ENCODE measurements at regions not wholly inside any gene's neighbourhood (a gene's known extent, or its start where the extent isn't known, plus 50 kb on each side); places are given as distances from the start of the nearest gene placed in this dataset.

DNA sequence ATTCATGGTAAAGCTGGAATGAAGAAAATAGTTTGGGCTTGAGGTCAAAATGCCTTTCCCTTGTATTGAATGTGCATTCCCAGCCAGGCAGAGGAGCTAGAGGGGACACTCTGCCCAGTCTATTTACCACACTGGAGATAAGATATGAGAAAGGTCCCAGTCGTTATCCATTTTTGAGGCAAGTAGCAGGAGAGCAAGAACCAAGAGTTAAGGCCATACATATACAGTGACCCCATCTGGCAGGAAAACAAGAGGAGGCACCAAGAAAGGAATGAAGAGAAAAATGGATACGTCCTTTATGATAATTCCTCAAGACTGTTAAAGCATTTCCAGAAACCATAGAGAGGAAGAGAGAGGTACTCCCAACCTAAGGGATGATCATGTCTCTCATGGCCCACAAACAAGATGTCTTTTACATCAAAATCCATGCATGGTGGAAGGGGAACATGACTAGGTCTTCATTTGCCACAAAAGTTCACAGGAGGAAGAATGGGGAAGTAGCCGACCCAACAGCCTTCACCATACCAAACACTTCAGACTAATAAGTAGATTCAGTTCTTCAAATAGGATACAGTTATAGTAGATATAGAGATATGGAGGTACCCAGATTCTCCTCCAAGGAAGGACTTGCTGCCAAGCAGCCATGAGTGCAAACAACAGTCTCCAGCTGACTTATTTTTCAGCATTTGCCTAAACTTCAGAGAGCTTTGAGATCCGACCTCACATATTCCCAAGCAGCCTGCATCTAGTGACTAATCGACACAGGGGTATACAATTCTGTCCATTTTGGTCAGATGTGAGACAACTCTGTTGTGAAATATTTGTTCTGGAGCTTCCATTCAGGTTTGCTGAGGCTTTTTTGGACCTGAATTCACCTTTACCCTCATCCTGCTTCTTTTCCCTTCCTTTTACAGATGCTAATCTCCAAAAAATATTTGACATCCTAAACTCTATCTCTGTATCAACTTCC is 61.1 kb upstream of the CCDC71L start:
- DNase-seq (ENCODE audit: extremely low spot score, unreplicated experiment): no peak
- no peaks in the 10 kb centered on the region for H3K27me3 Mint-ChIP-seq
- H3K4me1 Mint-ChIP-seq (ENCODE audit: unreplicated experiment): no peaks in the 10 kb centered on the region
- TF ChIP-seq, protein P1, sequence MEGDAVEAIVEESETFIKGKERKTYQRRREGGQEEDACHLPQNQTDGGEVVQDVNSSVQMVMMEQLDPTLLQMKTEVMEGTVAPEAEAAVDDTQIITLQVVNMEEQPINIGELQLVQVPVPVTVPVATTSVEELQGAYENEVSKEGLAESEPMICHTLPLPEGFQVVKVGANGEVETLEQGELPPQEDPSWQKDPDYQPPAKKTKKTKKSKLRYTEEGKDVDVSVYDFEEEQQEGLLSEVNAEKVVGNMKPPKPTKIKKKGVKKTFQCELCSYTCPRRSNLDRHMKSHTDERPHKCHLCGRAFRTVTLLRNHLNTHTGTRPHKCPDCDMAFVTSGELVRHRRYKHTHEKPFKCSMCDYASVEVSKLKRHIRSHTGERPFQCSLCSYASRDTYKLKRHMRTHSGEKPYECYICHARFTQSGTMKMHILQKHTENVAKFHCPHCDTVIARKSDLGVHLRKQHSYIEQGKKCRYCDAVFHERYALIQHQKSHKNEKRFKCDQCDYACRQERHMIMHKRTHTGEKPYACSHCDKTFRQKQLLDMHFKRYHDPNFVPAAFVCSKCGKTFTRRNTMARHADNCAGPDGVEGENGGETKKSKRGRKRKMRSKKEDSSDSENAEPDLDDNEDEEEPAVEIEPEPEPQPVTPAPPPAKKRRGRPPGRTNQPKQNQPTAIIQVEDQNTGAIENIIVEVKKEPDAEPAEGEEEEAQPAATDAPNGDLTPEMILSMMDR (conservative IDR thresholded peaks at IDR 0.05): no peak
- no peaks in the 10 kb centered on the region for H3K36me3 Mint-ChIP-seq
- no peak overlapping the region for H3K4me3 Mint-ChIP-seq
- H3K27ac Mint-ChIP-seq: no peak overlapping the region
- no peaks in the 10 kb centered on the region for H3K9me3 Mint-ChIP-seq

DNA sequence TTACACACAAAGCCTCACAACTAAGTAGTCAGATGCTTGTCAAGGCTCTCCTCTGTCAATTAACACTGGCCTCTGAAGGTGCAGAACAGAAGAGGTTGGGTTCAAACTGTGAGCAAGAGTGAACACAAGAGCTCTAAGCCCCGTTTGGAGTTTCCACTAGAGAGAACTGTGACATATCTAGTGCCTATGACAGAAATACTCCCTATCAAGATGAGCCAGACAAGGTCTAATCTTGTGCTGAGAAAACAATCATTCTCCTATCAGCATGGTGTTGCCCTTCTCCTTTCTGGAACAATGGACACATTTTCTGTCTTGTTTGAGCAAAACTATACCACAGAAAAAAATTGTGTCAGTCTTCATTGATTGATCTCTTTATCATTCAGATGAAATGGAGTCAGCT is 62.4 kb upstream of the CCDC71L start:
- no peaks in the 10 kb centered on the region for H3K9me3 Mint-ChIP-seq
- DNase-seq (ENCODE audit: extremely low spot score, unreplicated experiment): no peak
- H3K36me3 Mint-ChIP-seq: no peaks in the 10 kb centered on the region
- no peaks in the 10 kb centered on the region for H3K4me1 Mint-ChIP-seq (ENCODE audit: unreplicated experiment)
- TF ChIP-seq, protein P1 (conservative IDR thresholded peaks at IDR 0.05): no peak
- H3K27me3 Mint-ChIP-seq: no peaks in the 10 kb centered on the region
- H3K27ac Mint-ChIP-seq: no peak overlapping the region
- no peak overlapping the region for H3K4me3 Mint-ChIP-seq

DNA sequence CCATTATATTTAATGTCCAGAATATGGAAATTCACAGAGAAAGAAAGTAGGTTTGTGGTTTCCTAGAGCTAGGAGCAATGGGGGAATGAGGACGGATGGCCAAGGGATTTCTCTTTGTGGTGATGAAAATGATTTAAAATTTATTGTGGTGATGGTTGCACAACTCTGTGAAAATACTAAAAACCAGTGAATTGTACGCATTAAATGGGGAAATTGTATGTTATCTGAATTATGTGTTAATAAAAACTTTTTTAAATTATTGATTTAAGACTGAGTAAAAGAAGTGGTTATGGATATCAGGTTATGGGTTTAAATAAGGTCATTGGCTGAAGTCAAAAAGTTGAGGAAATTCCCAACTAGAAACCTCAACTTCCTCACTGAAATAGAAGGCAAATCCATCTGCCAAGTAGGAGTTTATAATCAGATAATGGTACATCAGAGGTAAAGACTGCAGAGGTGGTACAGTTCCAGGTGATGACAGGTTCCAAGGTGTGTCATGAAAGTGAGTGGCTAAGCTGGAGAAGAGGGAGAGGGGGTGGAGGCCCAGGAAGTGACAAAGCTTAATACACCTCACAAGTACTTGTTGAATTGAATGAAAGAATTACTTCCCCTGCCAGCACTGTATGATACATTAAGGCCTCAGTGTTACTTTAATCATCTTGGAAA is 68.9 kb upstream of the CCDC71L start:
- Mint-ChIP-seq H3K27me3 (no peaks in the 10 kb centered on the region), H3K9me3 (no peaks in the 10 kb centered on the region), H3K27ac (no peak overlapping the region), H3K4me1 (ENCODE audit: unreplicated experiment) (no peaks in the 10 kb centered on the region), H3K4me3 (no peak overlapping the region), H3K36me3 (no peaks in the 10 kb centered on the region)
- TF ChIP-seq, protein P1 (conservative IDR thresholded peaks at IDR 0.05): no peak
- DNase-seq (ENCODE audit: extremely low spot score, unreplicated experiment): no peak

DNA sequence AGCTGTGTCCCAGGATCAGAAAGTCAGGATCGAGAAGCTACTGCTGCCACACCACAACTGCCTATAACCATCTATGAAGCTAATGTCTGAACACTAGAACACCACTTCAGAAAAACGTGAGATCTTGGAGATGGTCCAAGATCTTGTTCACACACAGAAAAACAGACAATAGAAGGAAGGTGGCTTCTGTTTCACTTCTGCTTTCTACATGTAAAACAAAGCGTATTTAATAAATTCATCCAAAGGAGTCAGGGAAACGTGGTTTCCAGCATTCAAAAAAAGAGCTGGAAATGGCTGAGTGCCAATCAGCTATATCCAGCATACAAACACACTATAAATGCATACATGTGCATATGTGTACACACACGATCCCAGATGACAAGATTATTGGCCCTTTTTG is 70.2 kb upstream of the CCDC71L start:
- H3K36me3 Mint-ChIP-seq: no peaks in the 10 kb centered on the region
- DNase-seq (ENCODE audit: extremely low spot score, unreplicated experiment): no peak
- H3K4me3 Mint-ChIP-seq: no peak overlapping the region
- TF ChIP-seq, protein P1 (conservative IDR thresholded peaks at IDR 0.05): no peak
- no peaks in the 10 kb centered on the region for H3K27me3 Mint-ChIP-seq
- H3K4me1 Mint-ChIP-seq (ENCODE audit: unreplicated experiment): peaks cover under 1% of the 10 kb centered on the region
- H3K27ac Mint-ChIP-seq: no peak overlapping the region
- H3K9me3 Mint-ChIP-seq: no peaks in the 10 kb centered on the region

DNA sequence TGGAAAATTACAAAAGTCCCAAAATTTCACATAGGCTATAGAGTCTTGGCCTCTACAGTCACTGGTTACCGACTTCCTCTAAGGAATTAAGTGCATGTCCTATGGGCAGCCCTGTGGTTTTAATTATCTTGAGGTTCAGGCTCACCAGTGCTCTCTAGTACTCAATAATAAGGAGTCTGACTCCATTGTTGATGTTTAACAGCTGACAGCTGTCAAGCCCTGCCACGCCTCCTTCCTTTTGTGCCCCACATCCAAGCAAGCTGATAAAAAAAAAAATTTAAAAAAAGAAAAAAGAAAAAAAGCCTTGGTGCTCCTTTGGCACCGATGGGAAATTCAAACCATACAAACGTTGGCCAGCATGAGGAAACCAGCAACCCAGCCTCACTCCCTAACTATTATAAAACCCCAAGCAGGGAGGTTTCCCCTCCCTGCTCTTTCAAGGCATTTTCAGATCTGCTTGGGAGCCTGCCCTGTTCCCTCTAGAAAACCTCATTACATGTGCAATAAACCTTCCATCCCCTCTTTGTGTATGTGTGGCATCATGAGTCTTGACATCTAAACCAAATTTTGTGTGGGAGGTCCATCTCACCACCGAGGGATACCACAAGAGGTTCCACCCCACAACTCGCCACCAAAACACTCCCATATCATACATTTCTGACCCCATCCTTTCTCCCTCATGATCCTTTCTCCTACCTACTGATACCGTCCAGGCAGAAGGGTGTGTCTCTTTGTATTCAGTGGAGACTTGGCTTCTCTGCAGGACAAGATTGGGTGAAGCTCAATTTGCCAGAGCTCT is 70.9 kb upstream of the CCDC71L start:
- no peaks in the 10 kb centered on the region for H3K9me3 Mint-ChIP-seq
- H3K36me3 Mint-ChIP-seq: no peaks in the 10 kb centered on the region
- peaks cover 7% of the 10 kb centered on the region for H3K4me1 Mint-ChIP-seq (ENCODE audit: unreplicated experiment)
- no peaks in the 10 kb centered on the region for H3K27me3 Mint-ChIP-seq
- DNase-seq (ENCODE audit: extremely low spot score, unreplicated experiment): no peak
- TF ChIP-seq, protein P1 (conservative IDR thresholded peaks at IDR 0.05): no peak
- H3K4me3 Mint-ChIP-seq: no peak overlapping the region
- H3K27ac Mint-ChIP-seq: no peak overlapping the region
